PC-9 (cell line): ENCODE measurements at regions not wholly inside any gene's neighbourhood (a gene's known extent, or its start where the extent isn't known, plus 50 kb on each side); places are given as distances from the start of the nearest gene placed in this dataset.

Experiments
- CTCF ChIP-seq: fragments of 200-600 bp; sonication (generic); conservative IDR thresholded peaks from 2 replicates; pipeline ENCODE4 v1.6.1; 2017; ENCODE audit warnings: mixed run types, antibody characterized with exemption, mild to moderate bottlenecking, moderate library complexity
- EZH2 ChIP-seq: fragments of 200-600 bp; sonication (generic); IDR thresholded peaks from 2 replicates; pipeline ENCODE4 v1.8.0; 2017; ENCODE audit warnings: antibody characterized with exemption, low read depth

GRCh38 chr13:104943331-104943730, 1592.1 kb downstream of the EFNB2 start:
- no peak for TF ChIP-seq CTCF
- TF ChIP-seq EZH2 = no peak
